ENCODE measurements at regions not wholly inside any gene's neighbourhood (a gene's known extent, or its start where the extent isn't known, plus 50 kb on each side); places are given as distances from the start of the nearest gene placed in this dataset.

DNA sequence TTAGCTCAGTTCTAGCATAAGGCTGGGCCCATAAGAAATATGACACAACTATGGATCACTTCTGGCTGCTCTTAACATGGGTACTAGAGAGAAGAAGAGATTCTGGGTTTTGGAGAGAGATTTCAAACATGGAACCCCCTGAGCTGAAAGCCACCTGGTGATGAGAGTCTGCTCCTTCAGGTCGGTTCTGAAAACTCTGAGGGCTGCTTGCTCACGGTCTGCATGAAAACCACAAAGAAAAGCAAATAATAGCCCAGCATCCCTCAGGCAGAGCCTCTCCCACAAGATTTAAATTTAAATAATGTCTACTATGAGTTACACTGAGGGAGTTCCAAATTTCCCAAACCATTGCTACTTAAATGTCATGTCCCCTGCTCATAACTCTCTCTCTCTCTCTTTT lies 301.5 kb downstream of the BMP7 start:
- DNase-seq (ENCODE audit: extremely low read depth in 1 of 11, low read depth in 9 of 11, low spot score in 4 of 11), result no peak

DNA sequence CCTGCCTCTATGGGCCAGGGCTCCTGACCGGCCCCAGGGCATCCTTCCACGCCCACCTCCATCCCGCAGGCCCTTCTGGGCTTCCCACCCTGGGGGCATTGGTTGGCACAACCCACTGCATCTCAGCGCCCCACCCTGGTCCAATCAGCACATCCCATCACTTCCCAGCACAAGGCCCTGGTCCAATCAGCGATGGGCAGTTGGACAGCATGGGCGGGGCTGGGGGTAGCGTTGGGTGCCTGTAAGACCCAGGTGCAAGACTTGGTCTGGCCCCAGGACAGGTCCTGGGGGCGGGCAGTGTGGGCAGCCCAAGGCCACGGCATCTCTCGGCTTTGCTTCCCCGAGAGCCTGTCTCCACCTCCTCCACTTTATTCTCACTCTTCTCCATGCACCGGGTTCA lies 298.5 kb downstream of the BMP7 start:
- no peak for DNase-seq (ENCODE audit: extremely low read depth in 1 of 11, low read depth in 9 of 11, low spot score in 4 of 11)

DNA sequence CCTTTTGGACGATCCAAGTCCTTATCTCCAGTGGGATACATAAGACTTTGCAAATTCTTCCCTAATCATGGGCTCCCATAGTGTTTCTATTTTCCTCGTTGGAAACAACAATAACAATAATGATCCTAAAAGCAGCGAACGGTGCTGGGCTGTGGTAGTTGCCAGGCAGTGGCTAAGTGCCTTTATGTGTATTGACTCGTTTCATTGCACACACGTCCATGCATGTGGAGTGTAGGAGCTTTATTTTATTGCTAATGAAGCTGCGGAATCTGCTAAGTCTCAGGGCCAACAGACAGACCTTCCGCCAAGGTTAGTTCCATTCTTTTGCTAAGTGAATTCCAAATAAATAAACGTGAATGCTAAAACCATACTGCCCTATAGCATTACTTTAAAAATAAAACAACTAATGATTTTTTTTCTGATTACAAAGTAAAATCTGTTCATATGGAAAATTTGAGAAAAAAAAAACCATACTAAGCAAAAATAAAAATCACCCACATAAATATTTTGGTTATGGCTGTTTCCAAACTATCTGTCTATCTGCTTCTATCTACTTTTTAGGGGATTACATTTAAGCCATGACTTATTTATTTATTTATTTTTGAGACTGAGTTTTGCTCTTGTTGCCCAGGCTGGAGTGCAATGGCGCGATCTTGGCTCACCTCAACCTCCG lies 297.9 kb downstream of the BMP7 start:
- no peak for DNase-seq (ENCODE audit: extremely low read depth in 1 of 11, low read depth in 9 of 11, low spot score in 4 of 11)

DNA sequence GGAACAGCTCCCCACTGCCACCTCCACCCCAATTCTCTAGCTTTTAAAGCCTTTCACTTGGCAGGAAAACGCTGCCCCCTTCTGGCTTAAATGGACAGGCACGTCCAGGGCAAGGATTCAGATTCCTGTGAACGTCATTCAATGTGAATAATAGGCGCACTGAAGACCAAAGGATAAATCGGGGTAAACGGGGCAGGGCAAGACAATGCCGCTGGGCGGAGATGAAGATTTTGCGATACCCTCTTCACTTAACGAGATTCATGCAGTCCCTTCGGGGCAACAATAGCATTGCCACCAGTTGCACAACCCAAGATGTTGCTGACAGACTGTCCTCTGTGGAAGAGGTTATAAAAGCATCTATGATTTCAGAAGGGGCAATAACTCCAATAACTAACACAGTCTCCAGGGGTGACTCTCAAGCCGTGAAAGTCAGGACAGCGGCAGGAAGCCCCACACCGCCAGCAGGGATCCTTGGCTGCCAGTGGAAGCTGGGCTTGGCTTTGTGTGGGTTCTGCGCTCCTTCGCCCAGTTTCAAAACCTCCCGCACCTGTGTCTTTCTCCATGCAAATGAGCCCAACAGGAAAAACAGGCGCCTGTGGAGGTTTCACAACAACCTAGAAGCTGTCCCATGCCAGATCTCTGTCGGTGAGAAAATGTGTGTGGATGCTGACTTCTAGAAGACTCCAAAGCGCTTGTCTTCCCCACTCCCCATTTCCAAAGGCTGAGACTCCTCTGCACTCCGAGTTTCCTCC lies 291.8 kb downstream of the BMP7 start:
- peak in 9 of 11 donors; percentile 10 to 67 (median 50) for DNase-seq (ENCODE audit: extremely low read depth in 1 of 11, low read depth in 9 of 11, low spot score in 4 of 11)

DNA sequence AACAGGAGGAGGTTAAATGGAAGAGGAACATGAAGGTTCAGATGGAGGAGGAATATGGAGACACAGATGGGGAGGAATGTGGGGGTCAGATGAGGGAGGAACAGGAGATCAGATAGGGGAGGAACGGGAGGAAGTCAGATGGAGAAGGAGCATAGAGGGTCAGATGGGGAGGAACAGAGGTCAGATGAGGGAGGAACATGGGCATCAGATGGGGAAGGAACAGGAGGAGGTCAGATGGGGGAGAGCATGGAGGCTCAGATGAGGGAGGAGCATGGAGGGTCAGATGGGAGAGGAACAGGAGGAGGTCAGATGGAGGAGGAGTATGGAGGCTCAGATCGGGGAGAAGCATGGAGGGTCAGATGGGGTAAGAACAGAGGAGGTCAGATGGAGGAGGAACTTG lies 290.6 kb downstream of the BMP7 start:
- DNase-seq (ENCODE audit: extremely low read depth in 1 of 11, low read depth in 9 of 11, low spot score in 4 of 11), result no peak

DNA sequence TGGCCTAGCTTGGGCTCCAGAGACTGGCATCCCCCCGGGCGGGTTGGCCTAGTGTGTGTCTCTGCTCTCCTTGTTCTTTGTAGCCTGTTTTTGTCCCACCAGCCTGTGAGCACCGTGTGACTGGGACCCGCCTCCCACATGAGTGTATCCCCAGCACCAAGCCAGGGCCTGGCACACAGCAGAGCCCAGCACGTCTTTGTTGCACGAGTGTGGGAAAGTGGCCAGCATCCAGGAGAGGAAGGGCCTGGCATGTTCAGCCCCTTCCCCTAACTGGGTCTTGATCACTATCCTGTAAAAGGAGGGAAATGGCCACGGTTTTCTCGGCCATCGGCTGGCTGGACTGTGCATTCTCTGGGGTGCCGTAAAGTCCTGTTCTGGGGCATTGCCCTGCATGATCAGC lies 290.1 kb downstream of the BMP7 start:
- DNase-seq (ENCODE audit: extremely low read depth in 1 of 11, low read depth in 9 of 11, low spot score in 4 of 11), result no peak

DNA sequence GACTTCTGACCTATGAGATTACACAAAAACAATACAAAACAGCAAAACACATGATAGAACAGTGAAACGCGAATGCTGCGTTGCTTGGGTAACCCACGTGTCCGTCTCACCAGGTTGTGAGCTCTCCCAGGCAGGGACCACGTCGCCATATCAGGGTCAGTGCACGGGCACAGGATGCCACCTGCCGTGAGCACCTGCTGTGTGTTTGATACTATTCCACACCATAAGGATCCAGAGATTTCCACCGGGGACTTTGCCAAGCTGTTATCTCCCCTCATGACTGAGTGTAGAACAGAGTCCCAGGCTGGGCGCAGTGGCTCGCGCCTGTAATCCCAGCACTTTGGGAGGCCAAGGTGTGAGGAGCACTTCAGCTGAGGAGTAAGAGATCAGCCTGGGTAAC lies 288.0 kb downstream of the BMP7 start:
- DNase-seq (ENCODE audit: extremely low read depth in 1 of 11, low read depth in 9 of 11, low spot score in 4 of 11), result no peak

DNA sequence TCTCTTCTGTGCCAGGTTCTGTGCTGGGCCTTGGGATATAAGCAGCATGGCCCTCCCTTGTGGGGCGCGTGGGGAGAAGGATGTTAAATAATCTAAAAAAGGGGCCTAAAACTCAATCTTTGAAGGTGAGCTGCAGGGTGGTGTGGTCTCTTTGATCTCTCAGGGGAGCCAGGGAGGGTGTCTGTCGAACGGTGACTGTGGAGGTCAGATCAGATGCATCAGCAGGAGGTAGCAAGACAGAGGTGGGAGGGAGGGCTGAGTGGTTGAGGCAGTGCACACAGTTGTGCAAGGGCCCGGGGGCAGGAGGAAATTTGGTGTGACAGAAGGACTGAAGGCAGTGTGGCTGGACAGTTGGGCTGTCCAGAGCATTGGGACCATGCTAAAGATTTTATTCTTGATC lies 287.3 kb downstream of the BMP7 start:
- DNase-seq (ENCODE audit: extremely low read depth in 1 of 11, low read depth in 9 of 11, low spot score in 4 of 11), result no peak

DNA sequence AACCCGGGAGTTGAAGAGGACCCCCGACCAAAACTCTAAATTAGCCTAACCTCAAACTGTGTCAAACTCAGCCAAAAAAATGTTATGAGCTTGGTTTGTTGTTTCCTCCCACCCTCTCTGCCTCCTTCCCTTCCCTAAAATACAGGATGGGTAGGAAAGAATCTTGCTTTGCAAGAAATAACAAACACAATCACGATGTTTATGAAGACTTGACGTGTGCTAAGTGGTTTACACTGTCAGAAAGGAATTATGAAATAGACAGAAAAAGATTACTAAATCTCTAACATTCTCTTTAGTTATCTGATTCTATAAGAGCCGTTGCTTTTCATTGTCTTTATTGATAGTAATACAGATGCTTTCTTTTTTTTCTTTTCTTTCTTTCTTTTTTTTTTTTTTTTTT lies 285.1 kb downstream of the BMP7 start:
- no peak for DNase-seq (ENCODE audit: extremely low read depth in 1 of 11, low read depth in 9 of 11, low spot score in 4 of 11)

DNA sequence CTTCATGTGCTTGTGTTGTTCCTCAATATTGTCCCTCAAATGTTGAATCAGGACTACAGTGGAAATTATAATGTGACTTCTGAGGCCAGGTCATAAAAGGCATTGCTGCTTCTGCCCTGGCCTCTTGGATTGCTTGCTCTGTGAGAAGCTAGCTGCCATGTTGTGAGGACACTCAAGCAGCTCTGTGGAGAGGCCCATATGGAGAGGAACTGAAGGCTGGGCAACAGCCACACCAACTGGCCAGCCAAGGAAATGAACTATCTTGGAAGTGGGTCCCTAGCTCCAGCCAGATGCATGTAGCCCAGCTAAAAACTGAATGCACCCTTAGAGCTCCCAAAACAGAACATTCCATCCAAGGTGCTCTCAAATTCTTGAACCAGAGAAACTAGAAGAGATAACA lies 282.6 kb downstream of the BMP7 start:
- no peak for DNase-seq (ENCODE audit: extremely low read depth in 1 of 11, low read depth in 9 of 11, low spot score in 4 of 11)

DNA sequence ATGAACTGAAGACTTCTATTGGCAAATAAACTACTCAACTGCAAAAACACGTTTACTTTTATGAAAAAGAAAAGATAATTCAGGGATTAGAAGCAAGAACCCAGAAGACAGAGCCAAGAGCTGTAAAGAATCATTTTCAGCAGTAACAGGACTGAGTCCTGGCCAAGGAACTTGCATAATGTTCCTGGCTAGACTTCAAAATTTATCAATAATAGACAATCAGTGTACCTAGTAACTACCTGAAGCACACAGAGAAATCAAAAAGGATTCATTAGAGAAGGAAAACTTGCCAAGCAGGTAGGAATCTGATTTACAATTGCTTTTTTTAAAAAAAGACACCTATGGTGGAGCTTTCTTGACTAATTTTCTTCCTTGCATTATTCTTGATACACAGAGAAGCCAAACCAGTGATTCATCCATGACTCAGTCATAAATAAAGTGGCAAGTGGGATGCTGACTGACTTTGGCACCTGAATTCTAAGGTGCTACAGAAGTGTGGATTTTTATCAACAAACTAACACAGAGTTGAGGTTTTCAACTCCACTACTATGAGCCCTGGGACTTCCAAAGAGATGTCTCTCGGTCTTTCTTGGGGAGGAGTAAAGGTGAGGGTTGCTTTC lies 281.3 kb downstream of the BMP7 start:
- DNase-seq (ENCODE audit: extremely low read depth in 1 of 11, low read depth in 9 of 11, low spot score in 4 of 11), result no peak

DNA sequence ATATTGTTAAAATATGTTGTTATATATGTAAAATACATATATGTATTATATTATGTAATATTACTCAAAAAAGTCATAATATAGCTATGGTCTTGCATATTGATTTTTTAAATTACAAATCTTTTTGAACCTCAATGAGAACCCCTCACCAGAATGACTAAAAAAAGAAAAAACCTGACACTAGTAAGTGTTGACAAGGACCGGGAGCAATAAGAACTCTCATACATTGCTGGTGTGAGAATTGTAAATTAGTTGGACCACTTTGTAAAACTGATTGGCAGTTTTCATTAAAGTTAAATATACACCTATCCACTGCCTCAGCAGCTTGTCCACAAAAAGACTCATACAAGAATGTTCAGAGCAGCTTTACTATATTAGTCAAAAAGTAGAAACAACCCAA lies 280.0 kb downstream of the BMP7 start:
- DNase-seq (ENCODE audit: extremely low read depth in 1 of 11, low read depth in 9 of 11, low spot score in 4 of 11), result no peak

DNA sequence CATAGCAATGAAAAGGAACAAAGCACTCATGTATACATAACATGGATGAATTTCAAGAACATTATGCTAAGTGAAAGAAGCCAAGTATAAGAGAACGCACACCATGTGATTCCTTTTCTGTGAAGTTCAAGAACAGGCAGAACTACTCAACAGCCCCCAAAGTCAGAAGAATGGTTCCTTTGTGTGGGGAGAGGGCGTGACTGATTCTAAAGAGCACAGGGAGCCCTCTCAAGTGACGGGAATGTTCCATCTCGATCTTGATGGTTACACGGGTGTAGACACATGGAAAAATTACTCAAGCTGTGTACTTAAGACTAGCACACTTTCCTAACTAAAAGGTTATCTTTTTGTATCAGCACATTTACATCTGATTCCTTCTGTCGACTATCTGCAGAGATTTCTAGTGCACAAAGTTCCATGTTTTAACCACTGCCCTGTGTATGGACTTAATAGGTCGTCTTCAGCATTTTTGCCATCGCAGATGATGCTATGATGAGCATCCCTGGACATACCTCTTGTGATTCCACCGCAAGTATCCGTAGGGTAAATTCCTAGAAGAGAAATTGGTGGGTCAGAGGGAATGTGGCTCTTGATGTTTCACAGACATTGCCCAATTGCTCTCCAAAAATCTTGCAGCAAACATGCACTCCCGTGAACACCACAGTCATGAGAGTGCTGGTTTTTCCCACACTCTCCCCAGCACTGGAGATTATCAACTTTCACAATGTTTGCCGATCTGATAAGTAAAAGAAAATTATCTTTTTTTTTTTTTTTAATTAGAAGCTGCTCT lies 279.3 kb downstream of the BMP7 start:
- DNase-seq (ENCODE audit: extremely low read depth in 1 of 11, low read depth in 9 of 11, low spot score in 4 of 11), result no peak

DNA sequence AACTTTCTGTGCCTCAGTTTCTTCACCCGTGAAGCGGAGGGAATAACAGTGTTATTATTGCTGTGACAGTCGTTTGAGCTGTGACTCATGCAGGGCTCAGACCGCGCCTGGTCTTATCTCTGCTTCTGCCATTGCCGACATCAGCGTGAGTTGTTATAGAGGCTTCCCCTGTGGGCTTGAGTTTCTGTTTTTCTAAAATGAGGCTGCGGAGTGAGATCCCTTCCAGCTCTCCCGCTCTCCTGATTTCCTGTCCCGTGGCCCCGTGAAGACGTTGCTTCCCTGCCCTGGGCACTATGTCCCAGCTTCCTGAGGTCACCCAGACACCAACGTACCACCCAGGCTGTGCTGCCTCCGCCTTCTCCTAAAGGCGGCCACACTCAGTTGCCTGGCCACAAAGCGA lies 278.5 kb downstream of the BMP7 start:
- DNase-seq (ENCODE audit: extremely low read depth in 1 of 11, low read depth in 9 of 11, low spot score in 4 of 11), result no peak

DNA sequence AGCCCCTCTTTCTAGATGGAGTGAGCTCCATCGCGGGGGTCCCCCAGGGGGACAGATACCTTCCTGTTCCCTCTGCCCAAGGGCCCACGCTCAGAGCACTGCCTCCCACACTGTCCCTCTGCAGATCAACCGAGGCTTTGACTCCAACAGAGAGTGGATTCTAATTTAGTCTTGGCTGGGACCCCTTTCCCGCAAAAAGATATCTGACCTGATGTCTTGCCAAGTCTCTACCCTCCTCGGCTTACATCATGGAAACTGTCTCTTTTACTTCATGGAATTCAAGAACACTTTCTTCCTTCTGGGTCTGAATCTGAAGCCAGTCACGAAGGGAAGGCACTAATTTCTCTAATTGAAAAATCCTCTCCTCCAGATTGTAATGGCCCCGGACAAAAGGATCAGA lies 278.0 kb downstream of the BMP7 start:
- DNase-seq (ENCODE audit: extremely low read depth in 1 of 11, low read depth in 9 of 11, low spot score in 4 of 11), result no peak

DNA sequence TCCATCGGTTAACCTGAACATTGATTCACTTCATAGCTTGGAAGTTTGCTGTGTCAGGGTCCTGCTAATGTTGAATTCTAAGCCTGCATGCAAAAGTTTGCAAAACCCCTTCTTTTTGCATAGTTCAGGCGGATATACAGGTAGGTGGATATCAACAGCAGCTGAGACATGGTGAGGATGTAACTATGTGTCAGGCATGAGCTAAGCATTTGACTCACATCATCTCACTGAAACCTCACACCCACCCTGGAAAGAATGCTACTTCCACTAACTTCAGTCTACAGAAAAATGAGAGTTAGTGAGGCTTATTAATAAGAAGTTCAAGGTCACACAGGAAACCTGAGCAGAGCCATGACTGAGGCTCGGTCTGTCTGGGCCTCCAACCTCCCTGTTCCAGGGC lies 276.9 kb downstream of the BMP7 start:
- DNase-seq (ENCODE audit: extremely low read depth in 1 of 11, low read depth in 9 of 11, low spot score in 4 of 11), result no peak

DNA sequence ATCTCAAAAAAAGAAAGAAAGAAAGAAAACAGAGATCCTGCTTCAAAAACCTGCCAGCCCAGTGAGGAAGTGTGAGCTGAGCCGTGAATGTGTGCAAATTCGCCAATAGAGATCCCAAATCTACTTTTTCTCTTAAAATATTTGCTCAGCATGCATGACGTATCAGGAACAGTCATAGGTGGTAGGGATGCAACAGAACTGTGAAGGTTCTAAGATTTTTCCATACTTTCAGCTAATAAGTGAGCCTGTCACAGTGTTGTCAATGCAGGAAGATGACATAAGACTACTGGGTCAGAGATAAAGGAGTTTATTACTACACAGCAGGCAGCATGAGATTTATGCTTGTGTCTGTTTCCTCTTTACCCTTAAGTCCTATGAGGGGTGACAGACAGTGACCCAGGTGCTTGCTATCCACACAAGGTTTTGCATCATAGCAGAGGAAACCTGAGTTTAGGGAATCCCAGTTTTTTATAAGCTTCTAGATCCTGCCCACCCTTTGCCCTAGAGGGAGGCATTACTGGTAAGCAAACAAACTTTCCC lies 273.4 kb downstream of the BMP7 start:
- DNase-seq (ENCODE audit: extremely low read depth in 1 of 11, low read depth in 9 of 11, low spot score in 4 of 11), result no peak

DNA sequence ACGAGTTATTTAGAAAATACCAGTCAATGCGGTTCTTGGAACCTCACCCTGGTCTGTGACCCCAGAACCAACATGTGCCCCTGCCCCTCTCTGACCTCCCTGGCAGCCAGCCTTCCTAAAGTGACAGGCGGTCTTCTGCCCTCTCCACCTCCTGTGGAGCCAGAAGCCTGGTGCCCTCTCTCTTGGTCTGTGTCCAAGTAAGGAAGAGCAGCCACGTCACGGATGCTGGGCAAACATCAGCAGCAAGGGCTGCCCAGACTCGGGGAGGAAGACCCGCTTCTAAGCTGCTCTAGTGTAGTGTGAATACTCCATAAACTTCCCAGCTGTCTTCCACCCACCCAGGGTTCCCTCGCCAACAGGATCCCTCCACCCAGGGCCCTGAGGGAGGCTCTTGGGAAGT lies 272.4 kb downstream of the BMP7 start:
- no peak for DNase-seq (ENCODE audit: extremely low read depth in 1 of 11, low read depth in 9 of 11, low spot score in 4 of 11)

DNA sequence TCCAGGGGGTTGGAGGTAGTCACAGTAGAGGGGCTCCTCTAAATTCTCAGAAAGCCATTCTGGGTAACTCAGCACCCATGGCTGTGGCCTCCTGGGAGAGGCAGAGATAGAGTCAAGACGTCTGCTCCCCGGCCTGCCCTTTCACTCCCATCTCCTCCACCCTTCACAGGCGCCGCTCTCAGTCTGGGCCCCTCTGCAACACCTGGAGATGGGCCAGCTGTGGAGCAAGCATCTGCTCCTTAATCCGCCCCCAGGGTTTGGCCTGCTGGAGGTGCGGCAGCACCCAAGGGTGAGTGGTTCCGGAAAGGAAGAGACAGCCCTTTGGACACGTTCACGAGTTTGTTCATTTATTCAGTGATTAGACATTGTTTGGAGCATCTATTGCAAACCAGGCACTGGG lies 271.3 kb downstream of the BMP7 start:
- DNase-seq (ENCODE audit: extremely low read depth in 1 of 11, low read depth in 9 of 11, low spot score in 4 of 11), result no peak

DNA sequence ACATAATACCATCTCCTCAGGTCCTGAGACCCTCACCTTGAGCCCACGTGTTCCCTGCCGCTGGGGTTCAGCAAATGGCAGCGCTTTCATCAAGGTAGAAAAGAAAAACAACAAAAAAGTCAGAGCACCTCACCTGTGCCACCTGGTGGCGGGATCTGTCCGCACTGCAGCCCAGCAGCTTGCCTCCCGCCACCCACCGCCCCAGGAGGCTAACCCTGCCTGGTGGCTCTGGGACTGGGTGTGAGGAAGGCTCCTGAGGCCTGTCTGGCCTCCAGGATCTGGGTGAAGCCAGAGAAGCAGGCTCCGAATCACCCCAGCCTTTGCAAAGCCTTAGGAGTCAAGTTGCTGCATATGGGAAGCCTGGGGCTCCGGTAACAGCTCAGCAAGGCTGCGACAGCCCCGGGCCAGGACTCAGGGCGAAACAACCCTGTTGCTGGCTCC lies 270.8 kb downstream of the BMP7 start:
- DNase-seq (ENCODE audit: extremely low read depth in 1 of 11, low read depth in 9 of 11, low spot score in 4 of 11), result peak in 1 of 11 donors; percentile 24

Measured in renal cortex interstitium (tissue), 11 donors.